ENCODE measurements at regions not wholly inside any gene's neighbourhood (a gene's known extent, or its start where the extent isn't known, plus 50 kb on each side); places are given as distances from the start of the nearest gene placed in this dataset.

- no peaks in the 10 kb centered on the region for H3K27me3 Mint-ChIP-seq (ENCODE audit: low read depth in 3 of 3)
- peaks cover 4 to 67% (median 19%) of the 10 kb centered on the region in 6 donors for H3K9me3 Mint-ChIP-seq
Measured at GRCh38 chr16:61364990-61365389, 671.2 kb downstream of the CDH8 start.

GRCh38 chr16:61362585-61362984, 673.7 kb downstream of the CDH8 start:
- no peak overlapping the region for H3K27ac Mint-ChIP-seq
- H3K36me3 Mint-ChIP-seq: no peaks in the 10 kb centered on the region
- peaks cover 3 to 69% (median 20%) of the 10 kb centered on the region in 6 donors for H3K9me3 Mint-ChIP-seq
- no peaks in the 10 kb centered on the region for H3K27me3 Mint-ChIP-seq (ENCODE audit: low read depth in 3 of 3)
- no peak overlapping the region for H3K4me3 Mint-ChIP-seq
- no peak for DNase-seq
- H3K4me1 Mint-ChIP-seq: no peaks in the 10 kb centered on the region

More at GRCh38 chr16:61364990-61365389, 671.2 kb downstream of the CDH8 start:
- H3K36me3 Mint-ChIP-seq: no peaks in the 10 kb centered on the region
- H3K4me1 Mint-ChIP-seq: no peaks in the 10 kb centered on the region
- no peak for DNase-seq
- H3K27ac Mint-ChIP-seq: no peak overlapping the region
- H3K4me3 Mint-ChIP-seq: no peak overlapping the region

- Mint-ChIP-seq H3K27ac (no peak overlapping the region), H3K9me3 (peaks cover 4 to 57% (median 22%) of the 10 kb centered on the region in 6 donors), H3K4me3 (no peak overlapping the region), H3K36me3 (no peaks in the 10 kb centered on the region), H3K27me3 (ENCODE audit: low read depth in 3 of 3) (peaks cover 0 to 2% (median 0%) of the 10 kb centered on the region in 3 donors), H3K4me1 (no peaks in the 10 kb centered on the region)
- no peak for DNase-seq
Measured at GRCh38 chr16:61344791-61345190, 691.4 kb downstream of the CDH8 start.

- Mint-ChIP-seq H3K9me3 (peaks cover 4 to 48% (median 14%) of the 10 kb centered on the region in 6 donors), H3K4me1 (no peaks in the 10 kb centered on the region), H3K36me3 (no peaks in the 10 kb centered on the region), H3K27ac (no peak overlapping the region), H3K4me3 (no peak overlapping the region), H3K27me3 (ENCODE audit: low read depth in 3 of 3) (peaks cover 0 to 4% (median 2%) of the 10 kb centered on the region in 3 donors)
- no peak for DNase-seq
Measured at GRCh38 chr16:61332461-61332860, 703.8 kb downstream of the CDH8 start.

- Mint-ChIP-seq H3K36me3 (peaks cover 0 to 3% (median 0%) of the 10 kb centered on the region in 3 donors), H3K4me3 (peak overlapping the region in 1 of 5 donors; percentile 15), H3K9me3 (peaks cover 8 to 58% (median 24%) of the 10 kb centered on the region in 6 donors), H3K4me1 (no peaks in the 10 kb centered on the region), H3K27me3 (ENCODE audit: low read depth in 3 of 3) (peaks cover 0 to 2% (median 0%) of the 10 kb centered on the region in 3 donors), H3K27ac (no peak overlapping the region)
- DNase-seq: no peak
Measured at GRCh38 chr16:61324044-61324443, 712.2 kb downstream of the CDH8 start.

- Mint-ChIP-seq H3K27ac (no peak overlapping the region), H3K9me3 (peaks cover 8 to 62% (median 28%) of the 10 kb centered on the region in 6 donors)
- DNase-seq: no peak
Measured at GRCh38 chr16:61323456-61323855, 712.8 kb downstream of the CDH8 start.

GRCh38 chr16:61320791-61321190, 715.4 kb downstream of the CDH8 start:
- Mint-ChIP-seq H3K9me3 (peaks cover 7 to 65% (median 38%) of the 10 kb centered on the region in 6 donors), H3K36me3 (peaks cover 0 to 6% (median 4%) of the 10 kb centered on the region in 3 donors)
- DNase-seq: no peak

More at GRCh38 chr16:61323456-61323855, 712.8 kb downstream of the CDH8 start:
- peaks cover 0 to 2% (median 0%) of the 10 kb centered on the region in 3 donors for H3K27me3 Mint-ChIP-seq (ENCODE audit: low read depth in 3 of 3)
- peaks cover 0 to 3% (median 0%) of the 10 kb centered on the region in 3 donors for H3K36me3 Mint-ChIP-seq
- H3K4me3 Mint-ChIP-seq: no peak overlapping the region
- no peaks in the 10 kb centered on the region for H3K4me1 Mint-ChIP-seq

GRCh38 chr16:61313931-61314330, 722.3 kb downstream of the CDH8 start:
- Mint-ChIP-seq H3K4me3 (no peak overlapping the region), H3K27ac (no peak overlapping the region)
- DNase-seq: no peak

More at GRCh38 chr16:61320791-61321190, 715.4 kb downstream of the CDH8 start:
- Mint-ChIP-seq H3K4me1 (no peaks in the 10 kb centered on the region), H3K4me3 (no peak overlapping the region), H3K27me3 (ENCODE audit: low read depth in 3 of 3) (no peaks in the 10 kb centered on the region), H3K27ac (no peak overlapping the region)

GRCh38 chr16:61309386-61309785, 726.9 kb downstream of the CDH8 start:
- H3K36me3 Mint-ChIP-seq: peaks cover 3 to 17% (median 3%) of the 10 kb centered on the region in 3 donors
- H3K9me3 Mint-ChIP-seq: peaks cover 7 to 64% (median 31%) of the 10 kb centered on the region in 6 donors
- no peaks in the 10 kb centered on the region for H3K27me3 Mint-ChIP-seq (ENCODE audit: low read depth in 3 of 3)
- H3K27ac Mint-ChIP-seq: no peak overlapping the region
- DNase-seq: no peak
- no peaks in the 10 kb centered on the region for H3K4me1 Mint-ChIP-seq
- no peak overlapping the region for H3K4me3 Mint-ChIP-seq

More at GRCh38 chr16:61313931-61314330, 722.3 kb downstream of the CDH8 start:
- H3K4me1 Mint-ChIP-seq: no peaks in the 10 kb centered on the region
- peaks cover 3 to 20% (median 6%) of the 10 kb centered on the region in 3 donors for H3K36me3 Mint-ChIP-seq
- H3K27me3 Mint-ChIP-seq (ENCODE audit: low read depth in 3 of 3): peaks cover 0 to 2% (median 0%) of the 10 kb centered on the region in 3 donors
- H3K9me3 Mint-ChIP-seq: peaks cover 10 to 55% (median 35%) of the 10 kb centered on the region in 6 donors

- peaks cover 11 to 56% (median 33%) of the 10 kb centered on the region in 6 donors for H3K9me3 Mint-ChIP-seq
- no peak overlapping the region for H3K27ac Mint-ChIP-seq
- H3K4me1 Mint-ChIP-seq: no peaks in the 10 kb centered on the region
- peaks cover 0 to 9% (median 3%) of the 10 kb centered on the region in 3 donors for H3K36me3 Mint-ChIP-seq
- H3K4me3 Mint-ChIP-seq: no peak overlapping the region
- no peak for DNase-seq
- H3K27me3 Mint-ChIP-seq (ENCODE audit: low read depth in 3 of 3): no peaks in the 10 kb centered on the region
Measured at GRCh38 chr16:61306204-61306603, 730.0 kb downstream of the CDH8 start.

GRCh38 chr16:61296814-61297213, 739.4 kb downstream of the CDH8 start:
- H3K36me3 Mint-ChIP-seq: peaks cover 0 to 4% (median 0%) of the 10 kb centered on the region in 3 donors

GRCh38 chr16:61296305-61296704, 739.9 kb downstream of the CDH8 start:
- no peak overlapping the region for H3K27ac Mint-ChIP-seq
- H3K4me3 Mint-ChIP-seq: no peak overlapping the region
- peaks cover under 1 to 51% (median 19%) of the 10 kb centered on the region in 6 donors for H3K9me3 Mint-ChIP-seq
- peaks cover 0 to 4% (median 0%) of the 10 kb centered on the region in 3 donors for H3K27me3 Mint-ChIP-seq (ENCODE audit: low read depth in 3 of 3)
- DNase-seq: no peak
- H3K36me3 Mint-ChIP-seq: peaks cover 0 to 4% (median 0%) of the 10 kb centered on the region in 3 donors
- H3K4me1 Mint-ChIP-seq: no peaks in the 10 kb centered on the region

More at GRCh38 chr16:61296814-61297213, 739.4 kb downstream of the CDH8 start:
- no peak for DNase-seq
- H3K27me3 Mint-ChIP-seq (ENCODE audit: low read depth in 3 of 3): peaks cover 0 to 4% (median 0%) of the 10 kb centered on the region in 3 donors
- H3K27ac Mint-ChIP-seq: no peak overlapping the region
- H3K4me3 Mint-ChIP-seq: no peak overlapping the region
- H3K4me1 Mint-ChIP-seq: no peaks in the 10 kb centered on the region
- peaks cover 5 to 56% (median 19%) of the 10 kb centered on the region in 6 donors for H3K9me3 Mint-ChIP-seq

- no peaks in the 10 kb centered on the region for H3K4me1 Mint-ChIP-seq
- peaks cover 0 to 4% (median 0%) of the 10 kb centered on the region in 3 donors for H3K36me3 Mint-ChIP-seq
- no peak overlapping the region for H3K4me3 Mint-ChIP-seq
- no peak for DNase-seq
- H3K27me3 Mint-ChIP-seq (ENCODE audit: low read depth in 3 of 3): peaks cover 0 to 4% (median 0%) of the 10 kb centered on the region in 3 donors
- H3K27ac Mint-ChIP-seq: no peak overlapping the region
- H3K9me3 Mint-ChIP-seq: peaks cover 0 to 51% (median 20%) of the 10 kb centered on the region in 6 donors
Measured at GRCh38 chr16:61295311-61295710, 740.9 kb downstream of the CDH8 start.

- no peak overlapping the region for H3K4me3 Mint-ChIP-seq
- H3K36me3 Mint-ChIP-seq: no peaks in the 10 kb centered on the region
- H3K27ac Mint-ChIP-seq: no peak overlapping the region
- DNase-seq: no peak
- peaks cover 0 to 1% (median 0%) of the 10 kb centered on the region in 3 donors for H3K27me3 Mint-ChIP-seq (ENCODE audit: low read depth in 3 of 3)
- H3K9me3 Mint-ChIP-seq: peaks cover 8 to 58% (median 25%) of the 10 kb centered on the region in 6 donors
- H3K4me1 Mint-ChIP-seq: no peaks in the 10 kb centered on the region
Measured at GRCh38 chr16:61289141-61289540, 747.1 kb downstream of the CDH8 start.
